HUES6 (cell line): ENCODE measurements at regions not wholly inside any gene's neighbourhood (a gene's known extent, or its start where the extent isn't known, plus 50 kb on each side); places are given as distances from the start of the nearest gene placed in this dataset.
"Not testable (repeated sequence)": the region's sequence is repeated elsewhere in the genome, so short reads cannot be mapped to it uniquely, and the experiment has no call there.

Source experiments
- H3K27ac ChIP-seq: 2 replicates; pipeline ENCODE4 v1.7.0; 2013; ENCODE audit warnings: low read depth, mild to moderate bottlenecking, low read length, inconsistent platforms
- H3K27me3 ChIP-seq: 2 replicates; pipeline ENCODE4 v1.6.1; 2013; ENCODE audit warnings: low read length; ENCODE audit not compliant: control insufficient read depth, insufficient read depth
- H3K36me3 ChIP-seq: 2 replicates; pipeline ENCODE4 v1.6.1; 2013; ENCODE audit warnings: low read length; ENCODE audit not compliant: control insufficient read depth, insufficient read depth
- H3K4me1 ChIP-seq: 2 replicates; pipeline ENCODE4 v1.6.1; 2013; ENCODE audit warnings: low read length; ENCODE audit not compliant: control insufficient read depth, insufficient read depth
- H3K4me3 ChIP-seq: 2 replicates; pipeline ENCODE4 v1.5.1; 2013; ENCODE audit warnings: low read depth, low read length
- H3K9ac ChIP-seq: one replicate; pipeline ENCODE4 v1.6.1; 2013; ENCODE audit warnings: mild to moderate bottlenecking, low read length
- H3K9me3 ChIP-seq: 2 replicates; pipeline ENCODE4 v1.6.1; 2013; ENCODE audit warnings: low read depth, low read length; ENCODE audit not compliant: control insufficient read depth, insufficient read depth

DNA sequence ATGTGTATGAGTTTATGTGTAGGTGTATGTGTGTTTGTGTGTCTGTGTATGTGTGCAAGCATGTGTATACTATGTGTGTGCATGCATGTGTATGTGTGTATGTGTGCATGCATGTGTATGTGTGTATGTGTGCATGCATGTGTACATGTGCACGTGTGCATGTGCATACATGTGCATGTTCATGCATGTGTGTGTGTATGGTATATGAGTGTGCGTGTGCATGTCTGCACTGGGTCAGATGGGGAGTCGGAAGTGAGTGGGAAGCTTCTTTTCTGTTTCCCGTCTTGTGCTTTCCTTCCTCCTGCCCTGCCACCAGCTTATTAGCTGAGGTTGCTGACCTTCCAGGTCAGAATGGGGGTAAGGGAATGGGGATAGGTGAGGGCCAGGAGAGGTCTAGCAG lies 174.7 kb downstream of the MAP2K4 start:
- H3K9ac ChIP-seq, result no peak overlapping the region
- no peaks in the 10 kb centered on the region for H3K4me1 ChIP-seq
- no peak overlapping the region for H3K27ac ChIP-seq
- no peak overlapping the region for H3K4me3 ChIP-seq
- no peaks in the 10 kb centered on the region for H3K27me3 ChIP-seq
- H3K9me3 ChIP-seq, result no peaks in the 10 kb centered on the region
- no peaks in the 10 kb centered on the region for H3K36me3 ChIP-seq

DNA sequence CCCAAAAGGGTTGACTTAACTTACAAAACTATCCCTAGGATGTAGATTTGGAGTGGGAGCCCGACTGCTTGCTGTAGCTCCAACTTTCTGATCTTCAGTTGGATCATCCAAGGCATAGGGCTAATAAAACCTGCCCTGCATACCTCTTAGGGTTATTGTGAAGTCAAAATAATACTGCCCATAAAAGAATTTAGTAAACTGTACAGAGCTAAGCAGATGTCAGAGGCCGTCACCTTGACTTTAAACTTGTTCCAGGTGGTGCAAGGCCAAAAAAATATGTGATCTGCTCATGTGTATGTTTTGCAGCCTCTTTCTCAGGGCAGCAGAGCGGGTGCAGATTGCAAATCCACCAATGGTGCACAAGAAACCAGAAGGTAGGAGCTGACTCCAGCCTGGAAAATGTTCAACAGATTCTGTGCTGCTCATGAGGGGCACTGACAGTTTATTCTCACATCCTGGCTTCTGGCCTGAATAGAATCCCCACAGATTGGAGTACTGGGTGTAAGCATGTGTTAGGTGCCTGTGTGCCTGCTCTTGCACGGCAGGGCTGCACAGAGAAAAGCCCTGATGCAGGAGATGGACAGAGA lies 180.7 kb downstream of the MAP2K4 start:
- Histone ChIP-seq H3K27me3 (no peaks in the 10 kb centered on the region), H3K4me3 (no peak overlapping the region), H3K4me1 (no peaks in the 10 kb centered on the region), H3K9ac (no peak overlapping the region), H3K27ac (no peak overlapping the region), H3K36me3 (no peaks in the 10 kb centered on the region), H3K9me3 (0 out of 2 replicates have a peak, but pooled peaks cover 2% of the 10 kb centered on the region)

DNA sequence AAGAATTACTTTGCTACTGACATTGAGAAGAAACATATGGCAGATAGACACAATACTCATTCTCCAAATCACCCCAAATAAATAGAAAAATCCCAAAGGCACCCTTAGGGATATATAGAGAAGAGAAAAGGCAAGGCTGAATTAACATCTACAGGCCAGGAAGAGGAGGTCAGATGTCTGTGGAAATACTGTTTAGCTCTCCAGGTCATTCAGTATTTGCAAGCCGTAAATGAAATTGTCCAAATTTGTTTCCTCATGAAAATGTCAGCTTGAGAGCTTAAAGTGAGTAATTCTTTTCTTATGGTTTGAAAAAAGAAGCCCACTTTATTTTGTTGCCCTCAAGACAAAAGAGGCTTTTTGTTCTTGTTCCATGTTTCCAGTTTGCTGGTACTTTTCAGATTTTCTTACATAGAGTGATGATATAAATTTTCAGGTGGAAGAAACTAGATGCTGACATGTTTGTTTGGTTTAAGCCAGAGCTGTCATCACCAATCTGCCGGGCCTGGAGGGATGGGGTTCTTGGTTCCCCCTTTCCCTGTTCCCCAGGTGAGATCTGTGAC lies 189.0 kb downstream of the MAP2K4 start:
- no peaks in the 10 kb centered on the region for H3K36me3 ChIP-seq
- no peaks in the 10 kb centered on the region for H3K27me3 ChIP-seq
- no peak overlapping the region for H3K4me3 ChIP-seq
- H3K9ac ChIP-seq, result no peak overlapping the region
- H3K27ac ChIP-seq, result no peak overlapping the region
- no peaks in the 10 kb centered on the region for H3K9me3 ChIP-seq
- H3K4me1 ChIP-seq, result no peaks in the 10 kb centered on the region

DNA sequence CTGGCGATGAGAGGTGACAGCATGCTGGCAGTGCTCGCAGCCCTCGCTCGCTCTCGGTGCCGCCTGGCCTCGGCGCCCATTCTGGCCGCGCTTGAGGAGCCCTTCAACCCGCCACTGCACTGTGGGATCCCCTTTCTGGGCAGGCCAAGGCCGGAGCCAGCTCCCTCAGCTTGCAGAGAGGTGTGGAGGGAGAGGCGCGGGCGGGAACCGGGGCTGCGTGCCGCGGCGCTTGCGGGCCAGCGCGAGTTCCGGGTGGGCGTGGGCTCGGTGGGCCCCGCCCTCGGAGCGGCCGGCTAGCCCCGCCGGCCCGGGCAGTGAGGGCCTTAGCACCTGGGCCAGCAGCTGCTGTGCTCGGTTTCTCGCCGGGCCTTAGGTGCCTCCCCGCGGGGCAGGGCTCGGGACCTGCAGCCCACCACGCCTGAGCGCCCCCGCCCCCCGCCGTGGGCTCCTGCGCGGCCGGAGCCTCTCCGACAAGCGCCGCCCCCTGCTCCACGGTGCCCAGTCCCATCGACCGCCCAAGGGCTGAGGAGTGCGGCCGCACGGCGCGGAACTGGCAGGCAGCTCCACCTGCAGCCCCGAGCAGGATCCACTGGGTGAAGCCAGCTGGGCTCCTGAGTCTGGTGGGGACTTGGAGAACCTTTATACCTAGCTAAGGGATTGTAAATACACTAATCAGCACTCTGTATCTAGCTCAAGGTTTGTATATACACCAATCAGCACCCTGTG lies 200.2 kb downstream of the MAP2K4 start:
- H3K36me3 ChIP-seq, H3K9me3 ChIP-seq, H3K27ac ChIP-seq, H3K4me3 ChIP-seq, H3K4me1 ChIP-seq, H3K9ac ChIP-seq, H3K27me3 ChIP-seq: not testable (repeated sequence)

DNA sequence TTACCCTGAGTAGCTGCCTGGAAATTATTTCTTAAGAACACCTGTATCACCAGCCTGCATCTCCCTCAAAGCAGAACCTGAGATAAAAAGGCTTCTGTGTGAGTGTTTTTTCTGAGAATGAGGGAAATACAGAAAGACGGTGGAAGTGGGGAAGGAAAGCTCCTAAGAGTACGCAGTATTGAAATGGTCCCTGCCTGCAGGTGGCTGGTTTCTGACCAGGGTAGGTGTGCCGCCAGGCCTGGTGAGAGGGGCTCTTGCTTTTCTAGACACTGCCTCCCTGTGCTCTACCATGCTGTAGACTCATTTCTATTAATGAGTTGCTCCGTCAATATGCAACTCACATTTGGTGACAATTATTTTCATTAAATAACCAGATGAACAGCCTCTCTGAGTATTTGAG lies 201.7 kb downstream of the MAP2K4 start:
- no peaks in the 10 kb centered on the region for H3K36me3 ChIP-seq
- H3K27ac ChIP-seq, result no peak overlapping the region
- peaks cover 3% of the 10 kb centered on the region for H3K27me3 ChIP-seq
- peaks cover 9% of the 10 kb centered on the region for H3K4me1 ChIP-seq
- peak overlapping the region; percentile 32; the same call in 1 of the 2 replicates for H3K4me3 ChIP-seq
- peak overlapping the region; percentile 59 for H3K9ac ChIP-seq
- H3K9me3 ChIP-seq, result peaks cover 5% of the 10 kb centered on the region; the same call in 1 of the 2 replicates

DNA sequence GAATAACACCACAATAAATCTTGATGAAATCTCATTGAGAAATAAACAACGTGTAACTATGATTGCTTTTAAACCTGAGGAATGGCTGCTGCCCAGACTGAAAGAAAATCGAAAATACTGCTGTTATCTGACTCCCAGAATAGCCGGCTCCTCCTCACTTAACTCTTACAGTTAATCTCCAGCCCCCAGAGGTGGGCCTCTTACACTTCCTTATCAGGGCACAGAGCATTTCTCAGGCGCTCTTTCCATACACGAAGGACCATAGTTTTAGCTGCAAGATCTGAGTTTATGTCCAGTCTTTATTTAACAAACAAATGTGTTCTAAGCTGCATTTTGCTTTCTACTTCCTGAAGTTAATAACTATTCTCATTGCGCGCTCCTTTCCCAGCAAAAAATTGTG lies 206.9 kb downstream of the MAP2K4 start:
- Histone ChIP-seq H3K4me1 (peaks cover 1% of the 10 kb centered on the region), H3K27me3 (peaks cover 1% of the 10 kb centered on the region), H3K36me3 (no peaks in the 10 kb centered on the region), H3K9me3 (no peaks in the 10 kb centered on the region), H3K9ac (no peak overlapping the region), H3K27ac (no peak overlapping the region), H3K4me3 (no peak overlapping the region)

DNA sequence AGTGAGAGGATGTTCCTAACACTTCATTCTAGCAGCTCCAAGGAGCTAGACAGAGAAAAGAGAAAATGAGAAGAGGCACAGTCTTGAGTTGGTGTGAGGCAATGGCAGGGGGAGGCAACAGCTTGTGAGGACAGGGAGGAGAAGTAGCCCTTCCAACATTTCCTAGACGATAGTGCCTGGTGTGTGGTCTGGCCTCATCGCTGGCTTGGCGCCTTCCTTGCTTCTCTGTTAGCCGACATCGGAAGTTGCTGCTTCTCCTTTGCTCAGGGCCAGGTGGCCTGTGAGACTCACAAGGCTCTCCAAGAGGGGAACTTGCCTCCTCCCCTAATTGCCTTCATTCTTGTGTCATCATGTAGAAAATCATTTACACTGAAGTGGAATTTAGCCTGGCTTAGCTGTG lies 208.7 kb downstream of the MAP2K4 start:
- Histone ChIP-seq H3K4me1 (no peaks in the 10 kb centered on the region; the same call in 1 of the 2 replicates), H3K36me3 (no peaks in the 10 kb centered on the region), H3K9me3 (no peaks in the 10 kb centered on the region), H3K27me3 (no peaks in the 10 kb centered on the region), H3K27ac (no peak overlapping the region), H3K4me3 (no peak overlapping the region), H3K9ac (no peak overlapping the region)

DNA sequence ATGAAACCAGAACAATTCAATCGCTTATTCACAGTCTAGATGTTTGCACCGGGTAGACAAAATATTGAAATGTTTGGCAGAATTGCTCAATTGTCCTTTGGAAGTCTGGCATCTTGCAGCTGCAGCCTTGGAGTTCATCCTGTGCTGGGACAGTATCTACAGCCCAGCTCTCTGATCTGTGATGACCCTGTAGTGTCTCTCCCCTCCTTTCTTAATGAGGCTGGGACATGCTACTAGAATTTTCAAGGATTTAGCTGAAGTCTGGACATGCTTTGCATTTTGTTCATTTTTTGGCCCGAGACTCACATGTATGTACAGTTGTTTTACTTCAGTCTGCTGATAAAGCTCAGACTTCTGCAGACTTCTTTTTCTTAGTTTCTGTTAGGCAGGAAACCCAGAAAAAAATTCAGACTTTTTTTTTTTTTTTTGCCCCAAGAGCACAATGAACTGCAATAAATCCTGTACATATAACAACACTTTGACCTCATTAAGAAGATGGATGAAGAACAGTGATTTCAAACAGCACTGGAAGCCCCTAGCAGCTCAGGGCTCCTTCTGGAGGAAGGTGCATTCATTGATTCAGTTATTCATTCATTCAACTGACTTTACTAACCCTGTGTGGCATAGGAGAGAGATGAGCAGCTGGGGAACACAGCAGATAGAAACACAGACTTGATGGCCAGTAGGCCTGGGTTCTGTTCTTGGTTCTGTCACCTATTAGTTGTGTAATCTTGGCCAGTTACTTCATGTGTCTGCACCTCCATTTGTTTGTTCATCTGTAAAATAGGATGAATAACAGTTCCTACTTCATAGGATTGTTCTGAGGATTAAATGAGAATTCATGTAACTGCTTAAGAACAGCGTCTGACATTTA lies 210.0 kb downstream of the MAP2K4 start:
- no peak overlapping the region for H3K9ac ChIP-seq
- H3K36me3 ChIP-seq, result no peaks in the 10 kb centered on the region
- H3K27ac ChIP-seq, result no peak overlapping the region
- no peaks in the 10 kb centered on the region for H3K9me3 ChIP-seq
- H3K4me3 ChIP-seq, result no peak overlapping the region
- no peaks in the 10 kb centered on the region; the same call in 1 of the 2 replicates for H3K4me1 ChIP-seq
- H3K27me3 ChIP-seq, result no peaks in the 10 kb centered on the region

DNA sequence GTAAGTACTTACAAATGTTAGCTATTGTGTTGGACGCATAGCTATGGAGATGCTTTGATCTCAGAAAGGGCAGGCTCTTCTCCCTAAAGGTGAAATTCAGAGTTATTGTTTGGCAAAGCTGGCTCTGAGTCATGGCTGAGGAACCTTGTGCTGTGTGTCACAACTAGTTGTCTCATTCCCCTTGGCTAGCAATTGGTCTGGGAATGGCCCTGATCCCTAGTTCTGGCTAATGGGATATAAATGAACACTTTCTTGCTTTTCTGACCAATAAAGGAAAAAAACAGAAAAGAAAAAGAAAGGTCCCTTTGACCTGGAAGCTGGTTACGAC lies 210.6 kb downstream of the MAP2K4 start:
- no peak overlapping the region for H3K4me3 ChIP-seq
- no peaks in the 10 kb centered on the region; the same call in 1 of the 2 replicates for H3K4me1 ChIP-seq
- H3K9me3 ChIP-seq, result no peaks in the 10 kb centered on the region
- H3K9ac ChIP-seq, result no peak overlapping the region
- H3K36me3 ChIP-seq, result no peaks in the 10 kb centered on the region
- no peak overlapping the region for H3K27ac ChIP-seq
- no peaks in the 10 kb centered on the region for H3K27me3 ChIP-seq

DNA sequence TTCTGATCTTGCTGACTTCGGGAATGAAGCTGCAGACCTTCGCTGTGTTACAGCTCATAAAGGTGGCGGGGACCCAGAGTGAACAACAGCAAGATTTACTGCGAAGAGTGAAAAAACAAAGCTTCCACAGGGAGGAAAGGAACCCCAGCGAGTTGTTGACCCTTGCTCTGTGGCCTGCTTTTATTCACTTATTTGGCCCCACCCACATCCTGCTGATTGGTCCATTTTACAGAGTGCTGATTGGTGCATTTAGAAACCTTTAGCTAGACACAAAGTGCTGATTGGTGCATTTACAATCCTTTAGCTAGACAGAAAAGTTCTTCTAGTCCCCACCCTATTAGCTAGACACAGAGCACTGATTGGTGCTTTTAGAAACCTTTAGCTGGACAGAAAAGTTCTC lies 218.3 kb downstream of the MAP2K4 start:
- H3K4me3 ChIP-seq, H3K36me3 ChIP-seq, H3K27ac ChIP-seq, H3K4me1 ChIP-seq, H3K27me3 ChIP-seq, H3K9ac ChIP-seq, H3K9me3 ChIP-seq: not testable (repeated sequence)
